LNCaP clone FGC (cell line): ENCODE measurements at regions not wholly inside any gene's neighbourhood (a gene's known extent, or its start where the extent isn't known, plus 50 kb on each side); places are given as distances from the start of the nearest gene placed in this dataset.

Experiments used
- DNase-seq: peaks from one replicate; pipeline ENCODE4 v3.0.0-alpha.2; 2011; ENCODE audit warnings: low read depth
- H3K4me3 ChIP-seq: 2 replicates; pipeline ENCODE4 v1.5.1; 2011; ENCODE audit warnings: mild to moderate bottlenecking, low read depth, low read length, control low read depth
- CTCF ChIP-seq: IDR thresholded peaks from 2 replicates; pipeline ENCODE4 v1.5.1; 2012; ENCODE audit warnings: mild to moderate bottlenecking; ENCODE audit not compliant: control insufficient read depth, insufficient read depth; ENCODE audit errors: extremely low read depth

DNA sequence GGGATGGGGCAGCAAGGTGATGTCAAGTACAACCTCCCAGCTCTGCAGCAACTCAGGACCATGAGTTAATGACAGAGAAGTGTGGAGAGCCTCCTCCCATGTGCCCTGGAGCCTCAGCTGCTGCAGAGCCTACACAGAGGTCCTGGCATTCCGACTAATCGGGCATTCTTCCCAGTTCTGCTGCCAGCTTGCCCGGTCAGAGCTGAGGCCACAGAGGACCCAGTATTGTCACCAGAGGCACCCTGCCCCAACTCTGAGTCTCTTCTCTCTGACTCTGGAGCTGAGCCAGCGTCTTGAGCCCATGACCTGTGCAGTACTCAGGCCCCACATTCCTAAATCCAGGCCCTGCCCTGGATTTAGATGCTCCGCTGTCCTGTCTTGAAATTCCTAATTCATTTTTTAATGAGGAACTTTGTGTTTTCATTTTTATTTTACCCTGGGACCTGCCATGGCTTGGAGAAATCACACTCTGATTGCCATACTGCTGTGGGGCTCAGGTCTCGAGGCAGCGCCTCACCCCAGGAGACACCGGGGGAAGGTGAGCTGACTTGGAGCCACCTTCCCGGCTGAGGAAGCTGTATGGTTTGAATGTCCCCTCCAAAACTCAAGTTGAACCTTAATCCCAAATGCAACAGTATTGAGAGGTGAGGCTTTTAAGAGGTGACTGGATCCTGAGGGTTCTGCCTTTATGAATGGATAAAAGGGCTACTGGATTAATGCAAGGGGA, 144.9 kb upstream of the ZNF507 start:
- TF ChIP-seq CTCF: no peak
- no peak overlapping the region for H3K4me3 ChIP-seq
- no peak for DNase-seq

DNA sequence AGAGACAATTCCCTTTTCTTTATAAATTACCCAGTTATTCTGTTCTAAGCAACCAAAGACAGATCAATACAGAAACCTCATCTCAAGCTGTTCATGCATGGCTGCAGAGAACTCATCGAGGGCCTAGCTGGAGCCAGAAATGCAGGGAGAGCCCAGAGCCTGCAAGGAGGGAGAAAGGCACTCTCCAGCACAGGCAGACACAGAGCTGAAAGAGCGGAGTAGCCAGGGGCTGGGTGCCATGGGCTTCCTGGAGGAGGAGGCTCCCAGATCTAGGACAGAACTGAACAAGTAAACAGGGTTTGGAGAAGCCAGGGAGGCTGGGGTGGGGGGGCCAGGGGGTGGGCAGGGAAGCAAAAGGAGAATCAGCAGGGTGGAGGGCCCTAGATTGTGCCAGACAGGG, 144.2 kb upstream of the ZNF507 start:
- no peak for DNase-seq
- no peak overlapping the region for H3K4me3 ChIP-seq
- TF ChIP-seq CTCF: no peak

DNA sequence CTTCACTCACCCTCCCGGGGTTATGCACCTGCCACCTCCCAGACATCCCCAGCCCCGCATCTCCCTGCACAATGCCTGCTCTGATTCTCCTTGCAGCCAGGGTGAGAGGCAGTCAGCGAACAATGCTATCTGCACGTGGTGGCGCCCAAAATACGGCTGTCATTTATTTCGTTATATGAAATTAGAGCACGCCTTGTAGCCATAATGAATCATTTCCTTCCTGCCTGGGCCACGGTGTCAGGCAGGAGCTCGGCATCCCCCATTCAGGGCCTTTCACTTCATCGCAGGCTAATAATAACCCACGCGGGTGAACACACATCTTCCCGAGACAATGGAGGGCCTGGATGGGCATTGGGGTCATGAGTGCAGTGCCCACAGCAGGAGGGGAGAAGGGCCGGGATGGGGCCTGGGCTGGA, 143.8 kb upstream of the ZNF507 start:
- no peak for TF ChIP-seq CTCF
- no peak for DNase-seq
- H3K4me3 ChIP-seq: no peak overlapping the region

DNA sequence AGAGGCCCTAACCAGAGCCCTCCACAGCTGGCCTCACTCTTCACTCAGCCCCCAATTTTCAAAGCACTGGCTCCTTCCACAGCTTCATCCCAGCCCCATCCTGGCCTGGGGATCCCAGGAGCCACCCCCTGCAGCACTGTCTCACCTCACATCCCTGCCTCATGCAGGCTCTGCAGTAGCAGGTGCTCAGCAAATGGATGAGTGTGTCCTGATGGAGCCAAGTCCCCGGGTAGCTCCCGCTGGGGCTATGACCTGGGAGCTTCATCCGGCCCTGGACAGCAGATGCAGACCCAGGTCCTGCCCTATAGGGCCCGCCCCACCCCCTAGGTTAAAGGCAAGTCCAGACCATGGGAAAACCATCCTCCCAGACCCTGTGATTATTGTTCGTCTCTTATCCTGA, 143.2 kb upstream of the ZNF507 start:
- no peak overlapping the region for H3K4me3 ChIP-seq
- DNase-seq: no peak
- no peak for TF ChIP-seq CTCF

DNA sequence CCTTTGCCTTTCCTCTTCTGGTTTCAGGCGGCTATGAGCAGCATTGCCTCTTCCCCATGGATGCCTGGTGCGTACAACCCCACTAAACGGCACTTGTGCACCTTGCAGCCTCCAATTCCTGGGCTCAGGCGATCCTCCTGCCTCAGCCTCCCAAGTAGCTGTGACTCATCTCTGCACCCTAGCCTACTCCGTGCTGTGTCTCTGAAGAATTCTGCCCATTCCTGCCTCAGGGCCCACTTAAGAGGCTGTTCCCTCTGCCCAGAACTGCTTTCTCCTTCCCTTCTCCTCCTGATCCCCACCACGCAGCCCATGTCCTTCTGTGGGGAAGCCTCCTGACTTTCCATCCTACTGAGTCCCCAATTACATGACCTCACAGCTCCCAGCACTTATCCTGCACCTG, 142.2 kb upstream of the ZNF507 start:
- no peak for DNase-seq
- TF ChIP-seq CTCF: no peak
- H3K4me3 ChIP-seq: no peak overlapping the region

- H3K4me3 ChIP-seq: no peak overlapping the region
- TF ChIP-seq CTCF: no peak
- no peak for DNase-seq
Measured at GRCh38 chr19:32206065-32206464, 139.3 kb upstream of the ZNF507 start.

- no peak overlapping the region for H3K4me3 ChIP-seq
- no peak for DNase-seq
- TF ChIP-seq CTCF: no peak
Measured at GRCh38 chr19:32208060-32208459, 137.3 kb upstream of the ZNF507 start.
